HUDEP-2 (cell line): ENCODE measurements at regions not wholly inside any gene's neighbourhood (a gene's known extent, or its start where the extent isn't known, plus 50 kb on each side); places are given as distances from the start of the nearest gene placed in this dataset.
"Not testable (repeated sequence)": the region's sequence is repeated elsewhere in the genome, so short reads cannot be mapped to it uniquely, and the experiment has no call there.

Experiments used
- DNase-seq, 76 experiments: peaks; one replicate each; lab custom pipeline; 2025; ENCODE audit not compliant: unreplicated experiment in 76 of 76; lab: John Stamatoyannopoulos, UW

- DNase-seq = no peak
These were observed 301.7 kb downstream of the RPS24 start for GRCh38 chr10:78335371-78335690.

- no peak for DNase-seq
These were observed 302.2 kb downstream of the RPS24 start for GRCh38 chr10:78335691-78336401.

DNA sequence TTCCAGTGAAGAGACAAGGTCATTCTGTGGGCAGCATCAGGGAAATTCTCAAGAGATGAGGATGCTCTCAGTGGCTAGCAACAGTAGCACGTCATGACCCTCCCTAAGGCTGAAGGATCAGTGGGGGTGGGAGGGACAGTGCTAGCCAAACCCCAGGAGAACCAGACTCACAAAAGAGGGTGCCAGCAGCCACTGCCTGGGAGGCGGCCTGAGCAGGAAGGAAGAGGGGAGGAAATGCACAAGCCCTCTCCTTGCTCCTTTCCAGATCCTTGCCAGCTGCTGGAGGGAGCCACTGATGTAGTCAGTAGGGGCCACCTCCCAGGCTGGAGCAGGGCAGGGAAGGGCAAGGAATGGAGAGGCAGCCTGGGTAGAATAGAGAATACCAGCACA, 302.7 kb downstream of the RPS24 start:
- DNase-seq = no peak

DNA sequence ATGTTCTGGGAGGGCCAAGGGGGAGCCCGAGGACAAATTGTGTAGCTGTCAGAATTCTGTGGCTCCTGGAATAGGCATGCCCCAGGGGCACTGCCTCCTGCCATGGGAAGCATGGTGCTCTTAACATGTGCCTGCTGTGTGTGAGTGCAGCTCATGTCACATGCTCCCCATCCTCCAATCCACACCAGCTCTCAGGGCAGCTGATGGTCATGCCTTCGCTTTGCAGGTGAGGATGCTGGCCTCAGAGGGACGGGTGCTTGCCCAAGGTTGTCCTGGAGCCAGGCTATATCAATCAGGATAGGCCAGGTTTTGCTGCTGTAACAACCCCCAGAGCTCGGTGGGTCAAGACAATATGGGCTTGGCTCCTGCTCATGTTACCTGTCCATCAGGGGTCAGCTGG, 303.4 kb downstream of the RPS24 start:
- DNase-seq = no peak

- no peak for DNase-seq
These were observed 304.2 kb downstream of the RPS24 start for GRCh38 chr10:78337646-78338391.

GRCh38 chr10:78338717-78339116, 305.1 kb downstream of the RPS24 start:
- no peak for DNase-seq

DNA sequence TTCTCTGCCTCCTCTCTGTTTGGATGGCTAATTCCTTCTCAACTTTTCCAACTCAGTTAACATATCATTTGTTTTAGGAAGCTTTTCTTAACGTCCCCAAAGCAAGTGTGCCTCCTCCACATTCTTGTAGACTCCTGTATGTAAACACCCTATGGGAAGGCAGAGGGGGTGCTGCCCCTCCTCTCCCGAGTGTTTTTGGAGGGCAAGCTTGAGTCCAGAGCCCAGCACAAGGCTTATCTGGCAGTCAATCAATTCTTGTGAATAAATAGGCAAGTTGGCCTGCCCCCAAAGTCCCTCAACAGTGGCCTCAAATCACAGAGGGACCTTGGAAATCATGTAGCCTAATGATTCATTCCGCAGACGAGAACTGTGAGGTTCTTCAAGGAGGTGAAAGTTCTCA, 305.6 kb downstream of the RPS24 start:
- no peak for DNase-seq

- DNase-seq = no peak
These were observed 308.4 kb downstream of the RPS24 start for GRCh38 chr10:78341953-78342614.

DNA sequence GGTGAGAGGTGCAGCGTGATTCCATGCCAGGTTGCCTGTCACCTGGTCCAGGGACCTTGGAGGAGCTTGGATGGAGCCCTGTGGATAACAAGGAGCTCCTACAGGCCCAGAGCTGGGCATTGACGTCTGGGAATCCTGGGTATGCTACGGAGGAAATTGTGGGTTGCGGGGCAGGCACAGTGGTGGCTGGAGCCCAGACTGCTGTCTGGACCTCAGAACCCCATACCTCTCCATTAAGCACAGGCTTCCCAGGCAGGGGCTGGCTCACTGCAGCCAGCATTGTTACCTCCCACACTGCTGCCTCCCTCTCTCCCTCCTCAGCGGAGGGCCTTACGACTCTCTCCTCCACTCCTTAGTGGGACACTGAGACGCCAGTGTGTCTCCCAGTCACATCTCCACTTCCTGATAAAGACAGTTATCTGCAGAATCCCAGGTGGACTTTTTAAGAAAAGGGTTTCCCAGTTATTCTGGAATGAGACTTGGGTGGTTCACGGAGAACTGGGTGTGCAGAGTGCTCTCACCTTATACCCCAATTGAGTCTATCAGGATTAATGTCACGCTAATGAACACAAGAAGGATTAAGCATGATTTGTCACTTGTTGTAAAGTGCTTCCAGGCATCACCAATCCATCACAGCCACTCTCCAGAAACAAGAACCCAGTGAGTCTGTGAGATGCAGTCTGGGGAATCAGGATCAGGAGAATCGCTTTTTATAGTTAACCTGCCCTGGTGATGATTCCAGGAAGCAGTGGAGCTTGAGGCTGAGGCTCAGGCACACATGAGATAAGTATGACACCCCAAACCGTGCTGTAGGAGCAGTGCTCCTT, 309.4 kb downstream of the RPS24 start:
- no peak for DNase-seq

DNA sequence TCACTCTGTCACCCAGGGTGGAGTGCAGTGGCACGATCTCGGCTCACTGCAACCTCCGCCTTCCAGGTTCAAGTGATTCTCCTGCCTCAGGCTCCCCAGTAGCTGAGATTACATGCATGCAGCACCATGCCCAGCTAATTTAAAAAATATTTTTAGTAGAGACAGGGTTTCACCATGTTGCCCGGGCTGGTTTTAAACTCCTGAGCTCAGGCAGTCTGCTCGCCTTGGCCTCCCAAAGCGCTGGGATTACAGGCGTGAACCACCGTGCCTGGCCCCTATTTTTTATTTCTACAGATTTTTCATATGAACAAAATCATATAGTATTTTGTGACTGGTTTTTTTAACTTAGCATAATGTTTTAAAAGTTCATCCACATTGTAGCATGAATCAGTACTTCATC, 310.6 kb downstream of the RPS24 start:
- DNase-seq = not testable (repeated sequence)

GRCh38 chr10:78345515-78345914, 311.9 kb downstream of the RPS24 start:
- DNase-seq = not testable (repeated sequence)

- no peak for DNase-seq
These were observed 313.1 kb downstream of the RPS24 start for GRCh38 chr10:78346721-78347120.

- no peak for DNase-seq
These were observed 314.9 kb downstream of the RPS24 start for GRCh38 chr10:78348411-78349164.

DNA sequence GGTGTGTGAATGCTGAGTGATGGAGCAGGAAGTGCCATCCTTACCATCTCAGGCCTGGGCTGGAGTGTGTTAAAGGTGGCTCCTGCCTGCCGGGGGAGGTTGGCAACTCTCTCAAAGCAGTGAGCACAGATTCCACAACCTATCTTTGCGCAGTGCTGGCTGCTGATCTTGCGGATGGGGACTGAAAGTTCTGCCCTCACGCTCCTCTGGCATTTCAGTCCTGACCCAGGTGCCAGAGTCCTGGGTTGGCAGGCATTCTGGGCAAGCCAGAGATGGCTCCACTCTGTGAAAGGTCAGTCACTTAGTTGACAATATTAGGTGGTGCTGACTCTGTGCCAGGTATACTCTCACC, 315.5 kb downstream of the RPS24 start:
- no peak for DNase-seq

DNA sequence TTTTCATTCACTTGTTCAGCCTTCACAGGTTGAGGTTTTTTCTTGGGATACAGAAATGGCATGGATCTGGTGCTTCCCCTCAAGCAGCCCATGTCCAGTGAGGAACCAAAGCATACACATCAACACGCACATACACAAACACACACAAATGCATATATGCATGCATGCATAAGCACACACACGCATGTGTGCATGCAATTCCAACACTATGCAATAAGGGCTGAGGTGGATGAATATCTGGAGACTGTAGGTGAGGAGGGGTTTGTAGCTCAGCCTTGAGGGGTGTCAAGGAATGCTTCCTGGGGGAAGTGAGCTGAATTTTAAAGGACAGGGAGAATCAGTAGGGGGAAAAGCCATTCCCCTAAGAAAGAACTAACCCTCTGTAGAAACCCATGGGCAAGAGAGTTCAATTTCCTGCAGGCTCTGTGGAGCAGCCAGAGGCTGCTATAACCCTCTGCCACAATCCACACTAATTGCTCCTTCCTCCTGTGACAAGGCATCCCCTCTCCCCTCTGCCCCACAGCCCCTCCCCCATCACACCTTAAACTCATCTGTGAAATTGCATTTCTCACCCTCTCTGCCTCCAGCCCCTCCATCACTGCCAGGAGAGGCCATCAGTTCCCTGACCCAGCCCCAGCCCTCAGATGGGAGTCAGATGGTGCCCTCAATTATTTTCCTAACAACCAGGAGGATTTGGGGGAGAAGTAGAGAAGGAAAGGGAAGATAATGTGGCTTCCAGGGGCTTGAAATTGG, 316.4 kb downstream of the RPS24 start:
- DNase-seq = no peak

DNA sequence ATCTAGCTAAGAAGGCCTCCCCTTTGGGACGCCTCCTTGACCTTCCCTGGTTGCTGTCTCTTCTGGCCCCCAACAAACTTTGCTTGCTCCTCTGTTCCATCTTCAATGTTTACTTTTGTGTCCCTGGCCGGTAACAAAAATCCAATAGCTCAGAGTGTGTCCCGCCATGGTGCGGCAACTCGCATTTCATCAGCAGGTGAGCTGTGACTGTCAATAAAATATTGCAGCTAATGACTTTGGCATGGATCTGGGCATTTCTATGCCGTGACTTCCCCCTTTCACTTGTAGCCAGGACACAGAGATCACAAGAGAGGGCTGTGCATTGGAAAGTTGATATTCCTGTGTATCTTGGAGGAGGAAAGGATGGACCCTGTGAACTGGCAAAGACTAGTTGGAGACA, 317.6 kb downstream of the RPS24 start:
- no peak for DNase-seq

GRCh38 chr10:78351809-78352208, 318.1 kb downstream of the RPS24 start:
- no peak for DNase-seq

DNA sequence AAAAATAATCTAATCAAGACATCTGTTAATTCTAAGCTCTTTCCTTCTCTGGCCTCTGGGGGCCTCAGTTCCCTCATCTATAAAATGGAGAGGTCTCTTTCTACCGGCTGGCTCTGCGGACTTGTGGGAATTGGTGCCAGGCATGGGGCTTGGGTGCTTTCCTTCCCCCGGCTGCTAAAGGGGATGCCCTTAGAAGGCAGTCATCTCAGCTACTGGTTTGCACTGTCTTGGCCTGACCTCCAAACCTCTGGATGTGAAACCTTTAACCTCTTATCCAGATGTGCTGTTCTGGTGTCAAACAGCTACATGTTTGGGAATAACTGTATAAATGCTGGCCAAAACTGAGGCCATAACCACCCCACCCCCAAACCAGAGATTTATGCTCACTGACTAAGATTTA, 320.0 kb downstream of the RPS24 start:
- no peak for DNase-seq

- DNase-seq = no peak
These were observed 320.4 kb downstream of the RPS24 start for GRCh38 chr10:78354101-78354500.
